IMR-90 (cell line): ENCODE measurements at regions not wholly inside any gene's neighbourhood (a gene's known extent, or its start where the extent isn't known, plus 50 kb on each side); places are given as distances from the start of the nearest gene placed in this dataset.

Source experiments
- ATAC-seq: fragments of 200-7000 bp; cut with Tn5 transposase; 2 replicates; pipeline ENCODE4 v1.9.1; 2020; ENCODE audit warnings: low read depth, mild to moderate bottlenecking, moderate library complexity
- BruUV-seq: library from RNA; stranded (reverse); fragments of 400-500 nt; replicated peaks from 2 replicates; lab custom pipeline; 2021; lab: Mats Ljungman, UMichigan
- CTCF ChIA-PET: fragments of 300-600 bp; formaldehyde crosslinking; extraction: SDS; loops from one replicate; lab custom pipeline; 2021; ENCODE audit warnings: antibody characterized with exemption; lab: Yijun Ruan, JAX
- POLR2A ChIA-PET: fragments of 300-600 bp; sonication (Branson Sonifier 250); formaldehyde crosslinking; loops from one replicate; lab custom pipeline; 2022; ENCODE audit warnings: antibody characterized with exemption; ENCODE audit not compliant: unreplicated experiment; lab: Charles Lee
- DNase-seq: peaks from one replicate; pipeline ENCODE4 v3.0.0; 2013
- H2AFZ ChIP-seq: replicated peaks from 2 replicates; pipeline ENCODE3; 2013; ENCODE audit warnings: low read length, mild to moderate bottlenecking; ENCODE audit not compliant: poor library complexity
- H2AK5ac ChIP-seq: 2 replicates; pipeline ENCODE4 v1.6.1; 2013; ENCODE audit warnings: low read depth, low read length, inconsistent platforms
- H2AK9ac ChIP-seq: replicated peaks from 2 replicates; pipeline ENCODE3; 2013; ENCODE audit warnings: mild to moderate bottlenecking, low read depth, low read length, moderate library complexity; ENCODE audit not compliant: poor library complexity
- H2BK120ac ChIP-seq: 2 replicates; pipeline ENCODE4 v1.6.1; 2013; ENCODE audit warnings: low read depth, low read length, inconsistent platforms
- H2BK15ac ChIP-seq: 3 replicates; pipeline ENCODE4 v1.6.1; 2013; ENCODE audit warnings: low read depth, low read length, inconsistent platforms
- H2BK20ac ChIP-seq: 2 replicates; pipeline ENCODE4 v1.6.1; 2013; ENCODE audit warnings: low read depth, mild to moderate bottlenecking, inconsistent platforms, low read length, moderate library complexity
- H2BK5ac ChIP-seq: 2 replicates; pipeline ENCODE4 v1.6.1; 2013; ENCODE audit warnings: mild to moderate bottlenecking, low read depth, low read length, inconsistent platforms; ENCODE audit not compliant: poor library complexity, severe bottlenecking
- H3K14ac ChIP-seq: replicated peaks from 2 replicates; pipeline ENCODE4 v1.6.1; 2013; ENCODE audit warnings: low read depth, low read length, inconsistent platforms
- H3K18ac ChIP-seq: 2 replicates; pipeline ENCODE4 v1.6.1; 2013; ENCODE audit warnings: low read depth, low read length, control low read depth
- H3K23ac ChIP-seq: 2 replicates; pipeline ENCODE4 v1.6.1; 2013; ENCODE audit warnings: low read depth, low read length, inconsistent platforms
- H3K27ac ChIP-seq: 2 replicates; pipeline ENCODE4 v1.5.1; 2013; ENCODE audit warnings: mild to moderate bottlenecking, control low read depth, low read length; ENCODE audit not compliant: insufficient read depth
- H3K27me3 ChIP-seq: 2 replicates; pipeline ENCODE4 v1.6.1; 2013; ENCODE audit warnings: low read length; ENCODE audit not compliant: control insufficient read depth, insufficient read depth
- H3K36me3 ChIP-seq: 2 replicates; pipeline ENCODE4 v1.6.1; 2013; ENCODE audit warnings: low read length, mixed read lengths; ENCODE audit not compliant: control insufficient read depth, insufficient read depth
- H3K4ac ChIP-seq: 2 replicates; pipeline ENCODE4 v1.6.1; 2013; ENCODE audit warnings: low read depth, low read length, inconsistent platforms
- H3K4me1 ChIP-seq: 2 replicates; pipeline ENCODE4 v1.6.1; 2013; ENCODE audit warnings: low read length, mixed read lengths; ENCODE audit not compliant: control insufficient read depth, insufficient read depth
- H3K4me2 ChIP-seq: 2 replicates; pipeline ENCODE4 v1.6.1; 2013; ENCODE audit warnings: low read depth, mild to moderate bottlenecking, control low read depth, low read length, moderate library complexity
- H3K4me3 ChIP-seq: 2 replicates; pipeline ENCODE4 v1.5.1; 2013; ENCODE audit warnings: low read depth, mild to moderate bottlenecking, control low read depth, low read length, moderate library complexity; ENCODE audit not compliant: insufficient read depth
- H3K56ac ChIP-seq: 2 replicates; pipeline ENCODE4 v1.6.1; 2013; ENCODE audit warnings: low read length, inconsistent platforms; ENCODE audit not compliant: insufficient read depth; ENCODE audit errors: extremely low read depth
- H3K79me1 ChIP-seq, 2 experiments: 2 replicates each; pipeline ENCODE4 v1.6.1; 2013; ENCODE audit warnings: low read length in 2 of 2, inconsistent platforms in 1 of 2, low read depth in 1 of 2
- H3K9ac ChIP-seq: 2 replicates; pipeline ENCODE4 v1.6.1; 2013; ENCODE audit warnings: low read depth, low read length, control low read depth
- H3K9me1 ChIP-seq: 2 replicates; pipeline ENCODE4 v1.6.1; 2013; ENCODE audit warnings: low read length, inconsistent platforms; ENCODE audit not compliant: insufficient read depth
- H3K9me3 ChIP-seq: 2 replicates; pipeline ENCODE4 v1.6.1; 2013; ENCODE audit warnings: low read length; ENCODE audit not compliant: control insufficient read depth, insufficient read depth
- H4K20me1 ChIP-seq: 2 replicates; pipeline ENCODE4 v1.6.1; 2013; ENCODE audit warnings: low read length, inconsistent platforms; ENCODE audit not compliant: insufficient read depth
- H4K5ac ChIP-seq: 2 replicates; pipeline ENCODE4 v1.6.1; 2013; ENCODE audit warnings: mild to moderate bottlenecking, low read depth, low read length, control low read depth
- H4K8ac ChIP-seq, 2 experiments: 2 replicates each; pipeline ENCODE4 v1.6.1; 2013; ENCODE audit warnings: low read depth in 2 of 2, low read length in 2 of 2, control low read depth in 1 of 2, inconsistent platforms in 1 of 2
- H4K91ac ChIP-seq: 2 replicates; pipeline ENCODE4 v1.6.1; 2013; ENCODE audit warnings: low read depth, low read length, inconsistent platforms; ENCODE audit not compliant: insufficient read depth
- BHLHE40 ChIP-seq: fragments of 150-350 bp; IDR thresholded peaks from 2 replicates; pipeline ENCODE4 v1.6.1; 2016; ENCODE audit warnings: mild to moderate bottlenecking, low read depth, low read length
- CHD1 ChIP-seq: IDR thresholded peaks from 2 replicates; pipeline ENCODE4 v1.6.1; 2012; ENCODE audit warnings: low read depth, low read length, improper control_type of control experiment
- MAFK ChIP-seq: IDR thresholded peaks from 2 replicates; pipeline ENCODE4 v1.6.1; 2012; ENCODE audit warnings: low read depth, low read length, improper control_type of control experiment
- MAZ ChIP-seq: IDR thresholded peaks from 2 replicates; pipeline ENCODE4 v1.6.1; 2012; ENCODE audit warnings: low read depth, mild to moderate bottlenecking, low read length, improper control_type of control experiment, moderate library complexity, borderline replicate concordance
- MXI1 ChIP-seq: IDR thresholded peaks from 2 replicates; pipeline ENCODE4 v1.6.1; 2012; ENCODE audit warnings: low read depth, mild to moderate bottlenecking, low read length, moderate library complexity, borderline replicate concordance
- NFE2L2 ChIP-seq: fragments of 150-350 bp; IDR thresholded peaks from 2 replicates; pipeline ENCODE4 v1.6.1; 2016; ENCODE audit warnings: low read depth, mild to moderate bottlenecking, low read length
- POLR2A ChIP-seq: IDR thresholded peaks from 2 replicates; pipeline ENCODE4 v1.6.1; 2012; ENCODE audit warnings: mild to moderate bottlenecking, low read depth, low read length
- RAD21 ChIP-seq: IDR thresholded peaks from 2 replicates; pipeline ENCODE4 v1.6.1; 2012; ENCODE audit warnings: low read length, improper control_type of control experiment
- RCOR1 ChIP-seq: IDR thresholded peaks from 2 replicates; pipeline ENCODE4 v1.6.1; 2012; ENCODE audit warnings: mild to moderate bottlenecking, low read length, improper control_type of control experiment; ENCODE audit not compliant: insufficient replicate concordance
- RFX5 ChIP-seq: IDR thresholded peaks from 2 replicates; pipeline ENCODE4 v1.8.0; 2012; ENCODE audit warnings: low read depth, mild to moderate bottlenecking, low read length, moderate library complexity
- WGBS, 2 experiments: methylation state at CpG; one replicate each; pipeline versions ENCODE4 v1.1.5 to v1.1.7; 2013; ENCODE audit warnings: missing lambda C conversion rate in 2 of 2; ENCODE audit not compliant: insufficient read length in 1 of 2; ENCODE audit errors: extremely low coverage in 2 of 2; 5-methylcytosine and 5-hydroxymethylcytosine counted together
- dilution Hi-C: fragments of 300-500 bp; cut with HindIII; formaldehyde crosslinking; loops from one replicate; pipeline ENCODE4 v1.14.3; 2018; ENCODE audit warnings: low sequenced_read_pairs; ENCODE audit not compliant: unreplicated experiment
- in situ Hi-C: fragments of 300-500 bp; cut with MboI; formaldehyde crosslinking; loops from 3 replicates; pipeline ENCODE4 v1.14.3; 2019; ENCODE audit warnings: low sequenced_read_pairs, inconsistent platforms, mixed read lengths
- intact Hi-C: fragments of 100-400 bp; cut with micrococcal nuclease; formaldehyde crosslinking; loops from 2 replicates; pipeline ENCODE4 v1.10.0; 2022
- TF ChIP-seq, protein P1 (sequence below): fragments of 150-350 bp; IDR thresholded peaks from 2 replicates; pipeline ENCODE4 v1.6.1; 2016; ENCODE audit warnings: low read depth, mild to moderate bottlenecking, low read length, moderate library complexity, borderline replicate concordance
- TF ChIP-seq, protein P2 (sequence below): fragments of 150-350 bp; IDR thresholded peaks from 2 replicates; pipeline ENCODE4 v1.6.1; 2017; ENCODE audit warnings: mild to moderate bottlenecking, antibody characterized with exemption, low read length, low read depth

DNA sequence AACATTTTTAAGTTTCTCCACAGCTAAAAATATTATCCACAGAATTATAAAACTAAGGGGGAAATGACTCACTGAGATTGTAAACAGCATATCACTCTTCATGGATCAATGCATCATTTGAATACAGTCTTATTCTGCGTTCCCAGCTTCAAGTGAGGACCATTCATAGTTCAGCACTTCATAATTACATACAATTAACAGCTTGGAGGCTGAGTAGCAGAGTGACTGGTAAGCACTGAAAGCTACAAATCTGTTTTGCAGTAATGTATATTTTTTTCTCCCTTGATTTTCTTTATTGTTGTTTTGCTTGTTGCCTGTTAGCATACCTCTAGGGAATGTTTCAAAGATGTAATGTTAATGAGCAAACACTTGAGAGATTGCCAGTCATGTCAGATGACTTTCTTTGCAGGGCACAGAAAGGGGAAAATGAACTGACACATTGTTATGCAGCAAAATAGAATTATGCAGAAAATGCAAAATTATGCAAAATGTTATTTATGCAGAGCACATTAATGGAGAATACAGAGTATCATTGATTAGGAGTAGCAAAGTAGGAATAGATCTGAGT is 138.6 kb downstream of the RPS29 start:
- no peak overlapping the region for H3K18ac ChIP-seq
- BruUV-seq: no TSS peak
- POLR2A ChIA-PET: no interaction called here

More for the DNA sequence above, 138.6 kb downstream of the RPS29 start:
- H4K8ac ChIP-seq: no peak overlapping the region
- dilution Hi-C loops (no loop called here), intact Hi-C loops (no loop called here), in situ Hi-C loops (no loop called here)
- H3K56ac ChIP-seq: no peak overlapping the region
- TF ChIP-seq, protein P1, sequence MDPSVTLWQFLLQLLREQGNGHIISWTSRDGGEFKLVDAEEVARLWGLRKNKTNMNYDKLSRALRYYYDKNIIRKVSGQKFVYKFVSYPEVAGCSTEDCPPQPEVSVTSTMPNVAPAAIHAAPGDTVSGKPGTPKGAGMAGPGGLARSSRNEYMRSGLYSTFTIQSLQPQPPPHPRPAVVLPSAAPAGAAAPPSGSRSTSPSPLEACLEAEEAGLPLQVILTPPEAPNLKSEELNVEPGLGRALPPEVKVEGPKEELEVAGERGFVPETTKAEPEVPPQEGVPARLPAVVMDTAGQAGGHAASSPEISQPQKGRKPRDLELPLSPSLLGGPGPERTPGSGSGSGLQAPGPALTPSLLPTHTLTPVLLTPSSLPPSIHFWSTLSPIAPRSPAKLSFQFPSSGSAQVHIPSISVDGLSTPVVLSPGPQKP: no peak
- TF ChIP-seq, protein P2, sequence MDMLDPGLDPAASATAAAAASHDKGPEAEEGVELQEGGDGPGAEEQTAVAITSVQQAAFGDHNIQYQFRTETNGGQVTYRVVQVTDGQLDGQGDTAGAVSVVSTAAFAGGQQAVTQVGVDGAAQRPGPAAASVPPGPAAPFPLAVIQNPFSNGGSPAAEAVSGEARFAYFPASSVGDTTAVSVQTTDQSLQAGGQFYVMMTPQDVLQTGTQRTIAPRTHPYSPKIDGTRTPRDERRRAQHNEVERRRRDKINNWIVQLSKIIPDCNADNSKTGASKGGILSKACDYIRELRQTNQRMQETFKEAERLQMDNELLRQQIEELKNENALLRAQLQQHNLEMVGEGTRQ: no peak
- TF ChIP-seq MAFK (no peak), MXI1 (no peak), BHLHE40 (no peak), POLR2A (no peak), RCOR1 (no peak), RFX5 (no peak), CHD1 (no peak), NFE2L2 (no peak), MAZ (no peak), RAD21 (no peak)
- DNase-seq: no peak
- no peak for ATAC-seq
- H3K9me1 ChIP-seq: no peaks in the 10 kb centered on the region; the same call in 1 of the 2 replicates
- H2BK5ac ChIP-seq: no peak overlapping the region
- H3K36me3 ChIP-seq: no peaks in the 10 kb centered on the region
- no peak overlapping the region for H4K5ac ChIP-seq
- no CpG with 5 or more reads among the region's 1 CpG for WGBS, 2 experiments
- no peak overlapping the region for H3K9ac ChIP-seq
- H4K91ac ChIP-seq: no peak overlapping the region
- H3K4me2 ChIP-seq: no peak overlapping the region
- CTCF ChIA-PET: interaction anchor here (2.3 kb wide), 1 partner anchor 14 kb away, joined by 11 read pairs; no protein-coding TSS in a partner anchor
- H3K4ac ChIP-seq: no peak overlapping the region
- no peak overlapping the region for H2BK120ac ChIP-seq
- no peak overlapping the region for H3K4me3 ChIP-seq
- H2AFZ ChIP-seq: no peak overlapping the region
- H2AK5ac ChIP-seq: no peak overlapping the region
- H2BK20ac ChIP-seq: no peak overlapping the region
- no peaks in the 10 kb centered on the region for H3K4me1 ChIP-seq
- H3K23ac ChIP-seq: no peak overlapping the region
- H3K27ac ChIP-seq: no peak overlapping the region
- no peaks in the 10 kb centered on the region for H4K20me1 ChIP-seq
- H3K79me1 ChIP-seq: no peaks in the 10 kb centered on the region
- H3K14ac ChIP-seq: no peak overlapping the region
- peaks cover 3% of the 10 kb centered on the region; the same call in 1 of the 2 replicates for H3K9me3 ChIP-seq
- no peak overlapping the region for H2BK15ac ChIP-seq
- no peak overlapping the region for H2AK9ac ChIP-seq
- H3K27me3 ChIP-seq: no peaks in the 10 kb centered on the region
